ENCODE measurements at regions not wholly inside any gene's neighbourhood (a gene's known extent, or its start where the extent isn't known, plus 50 kb on each side); places are given as distances from the start of the nearest gene placed in this dataset.

DNA sequence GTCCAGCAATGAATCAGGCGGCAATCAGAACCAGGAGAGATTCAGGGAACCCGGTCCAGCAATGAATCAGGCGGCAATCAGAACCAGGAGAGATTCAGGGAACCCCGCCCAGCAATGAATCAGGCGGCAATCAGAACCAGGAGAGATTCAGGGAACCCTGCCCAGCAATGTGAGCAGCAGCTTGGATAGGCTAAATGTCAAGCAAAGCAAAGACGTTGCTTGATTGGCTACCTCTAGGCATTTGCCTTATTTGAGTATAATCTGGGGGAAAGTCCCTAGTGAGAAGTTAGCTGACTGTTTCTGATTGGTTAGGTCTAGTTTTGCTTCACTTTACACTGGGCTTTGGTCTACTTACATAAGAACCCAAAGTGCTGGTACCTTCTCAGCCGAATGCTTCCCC is 1212.2 kb upstream of the TENM3 start:
- peak overlapping the region; percentile 3 for H3K27ac ChIP-seq
- H3K4me1 ChIP-seq, result peaks cover 6% of the 10 kb centered on the region
- TF ChIP-seq, protein P1, sequence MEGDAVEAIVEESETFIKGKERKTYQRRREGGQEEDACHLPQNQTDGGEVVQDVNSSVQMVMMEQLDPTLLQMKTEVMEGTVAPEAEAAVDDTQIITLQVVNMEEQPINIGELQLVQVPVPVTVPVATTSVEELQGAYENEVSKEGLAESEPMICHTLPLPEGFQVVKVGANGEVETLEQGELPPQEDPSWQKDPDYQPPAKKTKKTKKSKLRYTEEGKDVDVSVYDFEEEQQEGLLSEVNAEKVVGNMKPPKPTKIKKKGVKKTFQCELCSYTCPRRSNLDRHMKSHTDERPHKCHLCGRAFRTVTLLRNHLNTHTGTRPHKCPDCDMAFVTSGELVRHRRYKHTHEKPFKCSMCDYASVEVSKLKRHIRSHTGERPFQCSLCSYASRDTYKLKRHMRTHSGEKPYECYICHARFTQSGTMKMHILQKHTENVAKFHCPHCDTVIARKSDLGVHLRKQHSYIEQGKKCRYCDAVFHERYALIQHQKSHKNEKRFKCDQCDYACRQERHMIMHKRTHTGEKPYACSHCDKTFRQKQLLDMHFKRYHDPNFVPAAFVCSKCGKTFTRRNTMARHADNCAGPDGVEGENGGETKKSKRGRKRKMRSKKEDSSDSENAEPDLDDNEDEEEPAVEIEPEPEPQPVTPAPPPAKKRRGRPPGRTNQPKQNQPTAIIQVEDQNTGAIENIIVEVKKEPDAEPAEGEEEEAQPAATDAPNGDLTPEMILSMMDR (IDR thresholded peaks at IDR 0.05), result no peak
- TF ChIP-seq POLR2AphosphoS5 (IDR thresholded peaks at IDR 0.05; ENCODE audit: insufficient read depth in 1 of 2, low read depth in 1 of 2) (no peak), POLR2A (IDR thresholded peaks at IDR 0.05) (no peak)
- H3K9me3 ChIP-seq, result no peaks in the 10 kb centered on the region
- H3K36me3 ChIP-seq, result no peaks in the 10 kb centered on the region
- H3K4me3 ChIP-seq, result no peak overlapping the region
- no peak for DNase-seq (ENCODE audit: extremely low spot score in 2 of 2)
- intact Hi-C loops (cut with DNase I), result no loop called here
- no peaks in the 10 kb centered on the region for H3K27me3 ChIP-seq

DNA sequence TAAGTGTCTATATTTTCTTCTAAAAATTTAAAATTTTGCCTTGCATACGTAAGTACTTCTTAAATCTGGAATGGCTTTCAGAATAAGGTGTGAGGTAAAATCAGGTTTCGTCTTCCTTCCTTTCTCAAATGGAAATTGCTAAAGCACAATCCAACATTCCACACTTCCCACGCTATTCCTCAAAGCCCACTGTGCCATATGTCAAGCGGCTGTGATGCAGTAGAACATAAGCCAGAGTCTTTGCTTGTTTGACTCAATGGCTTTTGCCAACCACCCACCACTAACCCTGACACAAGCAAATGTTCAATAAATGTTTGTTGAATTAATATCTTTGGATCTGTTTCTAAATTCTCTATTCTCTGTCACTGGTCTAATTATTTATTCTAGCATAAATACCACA is 1199.7 kb upstream of the TENM3 start:
- H3K27me3 ChIP-seq, result no peaks in the 10 kb centered on the region
- H3K4me1 ChIP-seq, result no peaks in the 10 kb centered on the region
- DNase-seq (ENCODE audit: extremely low spot score in 2 of 2), result no peak
- H3K36me3 ChIP-seq, result no peaks in the 10 kb centered on the region
- no peaks in the 10 kb centered on the region for H3K9me3 ChIP-seq
- H3K4me3 ChIP-seq, result no peak overlapping the region
- TF ChIP-seq POLR2AphosphoS5 (IDR thresholded peaks at IDR 0.05; ENCODE audit: insufficient read depth in 1 of 2, low read depth in 1 of 2), result no peak
- no peak for TF ChIP-seq POLR2A (IDR thresholded peaks at IDR 0.05)
- TF ChIP-seq, protein P1 (IDR thresholded peaks at IDR 0.05), result no peak
- intact Hi-C loops (cut with DNase I), result no loop called here
- no peak overlapping the region for H3K27ac ChIP-seq

DNA sequence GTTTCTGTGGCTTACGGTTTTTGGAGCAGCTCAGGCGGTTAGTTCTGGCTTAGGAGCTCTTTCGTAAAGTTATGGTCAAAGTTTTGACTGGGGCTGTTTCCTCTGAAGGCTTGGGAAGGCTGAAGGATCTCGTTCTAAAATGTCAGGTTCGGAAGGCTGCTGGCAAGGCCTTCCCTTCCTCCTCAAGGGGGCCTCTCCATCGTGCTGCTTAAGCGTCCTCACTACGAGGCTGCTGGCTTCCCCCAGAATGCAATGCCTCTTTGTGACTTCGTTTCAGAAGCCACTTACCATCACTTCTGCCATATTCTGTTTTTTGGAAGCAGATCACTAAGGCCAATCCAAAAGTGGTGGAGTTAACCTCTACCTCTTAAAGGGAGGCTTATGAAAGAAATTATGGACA is 1196.4 kb upstream of the TENM3 start:
- Histone ChIP-seq H3K36me3 (no peaks in the 10 kb centered on the region), H3K27me3 (no peaks in the 10 kb centered on the region), H3K4me3 (no peak overlapping the region), H3K27ac (no peak overlapping the region), H3K9me3 (no peaks in the 10 kb centered on the region), H3K4me1 (no peaks in the 10 kb centered on the region)
- TF ChIP-seq POLR2A (IDR thresholded peaks at IDR 0.05) (no peak), POLR2AphosphoS5 (IDR thresholded peaks at IDR 0.05; ENCODE audit: insufficient read depth in 1 of 2, low read depth in 1 of 2) (no peak)
- TF ChIP-seq, protein P1 (IDR thresholded peaks at IDR 0.05), result no peak
- intact Hi-C loops (cut with DNase I), result no loop called here
- no peak for DNase-seq (ENCODE audit: extremely low spot score in 2 of 2)

DNA sequence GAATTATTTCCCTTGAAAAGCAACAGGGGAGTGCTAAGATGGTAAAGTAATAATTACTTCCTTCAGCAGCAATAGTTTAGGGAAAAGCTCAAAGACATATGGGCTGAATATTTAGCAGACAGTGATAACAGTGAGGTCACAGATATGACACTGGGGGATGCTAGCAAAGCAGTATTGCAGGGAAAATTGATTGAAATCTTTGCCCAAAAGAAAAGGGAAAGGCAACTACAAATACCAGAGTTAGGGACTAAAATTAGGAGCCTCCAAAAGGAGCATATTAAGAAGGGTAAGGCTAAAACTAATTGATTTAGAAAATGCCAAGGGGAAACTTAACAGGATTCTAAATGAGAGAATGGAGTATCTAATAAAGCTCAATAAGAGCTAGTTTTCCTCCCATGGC is 1191.3 kb upstream of the TENM3 start:
- H3K4me3 ChIP-seq, result no peak overlapping the region
- no peak for DNase-seq (ENCODE audit: extremely low spot score in 2 of 2)
- H3K36me3 ChIP-seq, result no peaks in the 10 kb centered on the region
- TF ChIP-seq, protein P1 (IDR thresholded peaks at IDR 0.05), result no peak
- TF ChIP-seq POLR2AphosphoS5 (IDR thresholded peaks at IDR 0.05; ENCODE audit: insufficient read depth in 1 of 2, low read depth in 1 of 2), result no peak
- no peak for TF ChIP-seq POLR2A (IDR thresholded peaks at IDR 0.05)
- intact Hi-C loops (cut with DNase I), result no loop called here
- no peaks in the 10 kb centered on the region for H3K9me3 ChIP-seq
- H3K27me3 ChIP-seq, result no peaks in the 10 kb centered on the region
- H3K27ac ChIP-seq, result no peak overlapping the region
- no peaks in the 10 kb centered on the region for H3K4me1 ChIP-seq

DNA sequence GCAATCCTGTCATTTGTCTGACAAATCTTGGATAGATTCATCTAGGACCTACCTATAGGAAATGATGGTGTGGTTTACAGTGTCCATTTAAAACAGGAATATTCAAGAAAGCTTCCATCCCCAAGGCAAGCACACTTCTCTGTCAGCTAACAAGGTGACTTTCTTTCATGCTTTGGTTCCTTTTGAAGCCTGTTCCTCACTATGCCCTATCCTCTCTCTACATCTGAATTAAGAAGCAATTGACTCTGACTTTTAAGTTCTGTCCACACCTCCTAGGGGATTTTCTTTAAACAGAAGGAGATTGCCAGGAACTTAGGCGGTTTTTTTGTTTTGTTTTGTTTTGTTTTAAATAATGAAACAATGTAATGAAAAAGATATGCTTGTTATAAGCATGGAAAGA is 1181.4 kb upstream of the TENM3 start:
- TF ChIP-seq, protein P1 (IDR thresholded peaks at IDR 0.05), result no peak
- TF ChIP-seq POLR2A (IDR thresholded peaks at IDR 0.05) (no peak), POLR2AphosphoS5 (IDR thresholded peaks at IDR 0.05; ENCODE audit: insufficient read depth in 1 of 2, low read depth in 1 of 2) (no peak)
- Histone ChIP-seq H3K4me3 (no peak overlapping the region), H3K27me3 (no peaks in the 10 kb centered on the region), H3K9me3 (no peaks in the 10 kb centered on the region), H3K27ac (no peak overlapping the region), H3K4me1 (no peaks in the 10 kb centered on the region), H3K36me3 (no peaks in the 10 kb centered on the region)
- no peak for DNase-seq (ENCODE audit: extremely low spot score in 2 of 2)
- intact Hi-C loops (cut with DNase I), result no loop called here

All from vagina (tissue), 2 donors.